Pancreas (tissue), 10 donors: ENCODE measurements at regions not wholly inside any gene's neighbourhood (a gene's known extent, or its start where the extent isn't known, plus 50 kb on each side); places are given as distances from the start of the nearest gene placed in this dataset.

Source experiments
- ATAC-seq, 4 donors: fragments of 200-7000 bp; cut with Tn5 transposase; one replicate each; pipeline versions ENCODE4 v1.8.0 to v1.9.1; 2020; ENCODE audit warnings: mild to moderate bottlenecking in 4 of 4, moderate library complexity in 4 of 4
- DNase-seq, 6 donors: peaks; one replicate each; pipeline ENCODE4 v3.0.0-alpha.2; 2020
- FAIRE-seq: peaks from 2 replicates; lab custom pipeline; 2012; peaks lifted over from hg19 to GRCh38; lab: Jason Lieb, UNC
- H3K27ac ChIP-seq, 4 donors: fragments of 200-600 bp; sonication (generic); 1 replicate in 3 of 4; 2 replicates in 1 of 4; pipeline versions ENCODE4 v1.5.0 to v1.8.0; 2020
- H3K27me3 ChIP-seq, 4 donors: fragments of 200-600 bp; one replicate each; pipeline ENCODE4 v1.8.0; 2021
- H3K36me3 ChIP-seq, 3 donors: fragments of 200-600 bp; sonication (generic) in 1 of 3; one replicate each; pipeline versions ENCODE4 v1.5.0 to v1.8.0; 2020 to 2021
- H3K4me1 ChIP-seq, 3 donors: fragments of 200-600 bp; one replicate each; pipeline ENCODE4 v1.8.0; 2021
- H3K4me3 ChIP-seq, 4 donors: fragments of 200-600 bp; sonication (generic) in 2 of 4; one replicate each; pipeline versions ENCODE4 v1.5.0 to v1.8.0; 2020 to 2021
- H3K9me3 ChIP-seq, 4 donors: fragments of 200-600 bp; one replicate each; pipeline ENCODE4 v1.8.0; 2021
- WGBS, 2 donors: extraction: QIAGEN DNeasy Blood & Tissue Kit; methylation state at CpG; one replicate each; pipeline ENCODE4 v1.1.7; 2013; 5-methylcytosine and 5-hydroxymethylcytosine counted together
- intact Hi-C, 3 donors: fragments of 100-400 bp; cut with DNase I; formaldehyde crosslinking; loops; one replicate each; pipeline versions ENCODE4 v1.11.1 to v1.14.2; 2022
- TF ChIP-seq, protein P1 (sequence below), 4 donors: fragments of 200-600 bp; sonication (generic) in 3 of 4; IDR thresholded peaks; one replicate each; pipeline versions ENCODE4 v1.5.0 to v1.8.0; 2021; ENCODE audit warnings: antibody characterized with exemption in 4 of 4
- donor health status: healthy with polysubstance abuse.
- donor health status: DM: no; HTN: no; CAD: no; lungs with moderate emphysema.
- donor health status: DM: no; HTN: no; CAD: no.
- donor health status: control.
- donor health status: control.
- donor health status: Bipolar disorder and iron deficiency.
- donor health status: DM: yes; HTN: yes; CAD: no.
- donor health status: DM: no; HTN: no; CAD: no.
- donor health status: DM: no; HTN: no; CAD: no.
- donor health status: DM: yes; HTN: yes; CAD: no.

GRCh38 chr19:30223866-30224688 is 148.1 kb upstream of the ZNF536 start:
- Histone ChIP-seq H3K9me3 (no peaks in the 10 kb centered on the region), H3K4me1 (peaks cover 7 to 21% (median 11%) of the 10 kb centered on the region in 3 donors), H3K36me3 (no peaks in the 10 kb centered on the region), H3K27me3 (peaks cover 0 to 24% (median 2%) of the 10 kb centered on the region in 4 donors), H3K4me3 (peak overlapping the region in 1 of 4 donors; percentile 64), H3K27ac (no peak overlapping the region)
- FAIRE-seq (no peak), ATAC-seq (no peak), DNase-seq (no peak)
- 25 to 26% methylated on average over 18 of the region's 18 CpGs for WGBS, 2 donors
- TF ChIP-seq, protein P1, sequence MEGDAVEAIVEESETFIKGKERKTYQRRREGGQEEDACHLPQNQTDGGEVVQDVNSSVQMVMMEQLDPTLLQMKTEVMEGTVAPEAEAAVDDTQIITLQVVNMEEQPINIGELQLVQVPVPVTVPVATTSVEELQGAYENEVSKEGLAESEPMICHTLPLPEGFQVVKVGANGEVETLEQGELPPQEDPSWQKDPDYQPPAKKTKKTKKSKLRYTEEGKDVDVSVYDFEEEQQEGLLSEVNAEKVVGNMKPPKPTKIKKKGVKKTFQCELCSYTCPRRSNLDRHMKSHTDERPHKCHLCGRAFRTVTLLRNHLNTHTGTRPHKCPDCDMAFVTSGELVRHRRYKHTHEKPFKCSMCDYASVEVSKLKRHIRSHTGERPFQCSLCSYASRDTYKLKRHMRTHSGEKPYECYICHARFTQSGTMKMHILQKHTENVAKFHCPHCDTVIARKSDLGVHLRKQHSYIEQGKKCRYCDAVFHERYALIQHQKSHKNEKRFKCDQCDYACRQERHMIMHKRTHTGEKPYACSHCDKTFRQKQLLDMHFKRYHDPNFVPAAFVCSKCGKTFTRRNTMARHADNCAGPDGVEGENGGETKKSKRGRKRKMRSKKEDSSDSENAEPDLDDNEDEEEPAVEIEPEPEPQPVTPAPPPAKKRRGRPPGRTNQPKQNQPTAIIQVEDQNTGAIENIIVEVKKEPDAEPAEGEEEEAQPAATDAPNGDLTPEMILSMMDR (IDR thresholded peaks at IDR 0.05): no peak
- intact Hi-C loops: no loop called here

- ATAC-seq: no peak
- Histone ChIP-seq H3K27ac (no peak overlapping the region), H3K36me3 (no peaks in the 10 kb centered on the region), H3K27me3 (peaks cover 0 to 24% (median 2%) of the 10 kb centered on the region in 4 donors), H3K4me1 (peaks cover 7 to 21% (median 11%) of the 10 kb centered on the region in 3 donors), H3K4me3 (peak overlapping the region in 1 of 4 donors; percentile 64), H3K9me3 (no peaks in the 10 kb centered on the region)
- no peak for FAIRE-seq
- 3 to 5% methylated on average over 43 of the region's 43 CpGs for WGBS, 2 donors
- peak in 1 of 6 donors; percentile 36 for DNase-seq
- intact Hi-C loops: no loop called here
- TF ChIP-seq, protein P1 (IDR thresholded peaks at IDR 0.05): no peak
Observed at GRCh38 chr19:30224689-30225606, 147.2 kb upstream of the ZNF536 start.

DNA sequence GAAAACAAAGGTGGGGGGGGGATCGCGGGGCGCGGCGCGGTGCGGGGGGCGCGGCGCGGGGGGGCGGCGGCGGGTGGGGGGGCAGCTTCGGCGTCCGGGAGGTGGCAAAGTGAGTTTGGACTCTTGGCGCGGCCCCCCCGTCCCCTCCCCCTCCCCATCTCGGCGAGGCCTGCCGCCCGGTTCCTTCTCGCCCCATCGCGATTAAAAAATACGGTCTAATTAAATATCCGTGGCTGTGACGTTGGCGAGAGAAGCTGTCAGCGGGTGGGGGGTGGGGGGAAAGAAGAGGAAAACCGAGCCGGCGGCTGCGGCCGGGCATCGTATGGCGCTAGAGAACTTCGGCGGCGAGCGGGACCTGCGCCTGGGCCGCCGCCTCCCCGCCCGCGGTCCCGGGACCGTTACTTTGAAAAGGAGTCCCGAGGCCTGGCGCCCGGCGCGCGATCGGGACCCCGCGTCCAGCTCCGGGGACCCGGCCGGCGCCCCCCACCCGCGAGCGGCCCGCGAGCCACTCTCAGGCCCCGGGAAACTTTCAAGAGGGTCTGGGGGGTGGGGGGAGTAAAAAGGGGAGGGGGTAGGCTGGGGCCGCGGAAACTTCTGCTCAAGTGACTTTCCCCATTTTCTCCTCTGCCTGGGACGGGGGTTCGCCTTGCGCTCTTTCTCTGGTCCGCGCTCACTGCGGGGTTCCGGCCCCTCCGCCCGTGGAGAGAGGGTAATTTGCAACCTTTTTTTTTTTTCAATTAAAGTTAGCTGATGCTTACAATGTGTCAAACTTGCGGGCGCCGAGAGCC is 146.3 kb upstream of the ZNF536 start:
- intact Hi-C loops: no loop called here
- no peak for FAIRE-seq

DNA sequence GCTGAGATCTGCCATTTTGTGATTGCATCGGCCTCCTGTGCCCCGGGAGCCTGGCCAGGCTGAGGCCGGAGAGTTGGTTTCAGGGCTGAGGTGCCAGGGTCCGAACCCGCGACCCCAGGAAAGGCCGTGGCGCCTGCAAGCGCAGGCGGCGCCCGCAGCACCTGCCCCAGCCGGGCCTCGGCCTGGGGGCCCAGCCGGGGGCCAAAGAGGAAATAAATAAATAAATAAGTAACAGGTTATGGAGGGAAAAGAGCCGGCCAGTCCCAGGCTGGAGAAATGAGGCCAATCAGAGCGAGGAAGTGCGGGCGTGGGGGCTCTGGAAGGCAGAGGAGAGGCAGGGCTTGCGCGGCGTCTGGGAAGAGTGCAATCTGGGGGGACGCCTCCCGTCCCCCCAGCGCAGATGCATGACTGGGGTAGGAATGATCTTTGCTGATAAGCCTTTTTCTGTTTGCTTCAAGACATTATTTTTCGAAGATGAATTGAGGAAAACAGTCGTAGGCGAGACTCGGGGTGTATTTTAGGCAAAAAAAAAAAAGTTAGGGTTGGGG is 145.6 kb upstream of the ZNF536 start:
- Histone ChIP-seq H3K27me3 (peaks cover 0 to 21% (median 0%) of the 10 kb centered on the region in 4 donors), H3K9me3 (no peaks in the 10 kb centered on the region), H3K4me3 (peak overlapping the region in 2 of 4 donors; percentile 45 to 64), H3K27ac (no peak overlapping the region), H3K36me3 (no peaks in the 10 kb centered on the region), H3K4me1 (peaks cover 7 to 21% (median 11%) of the 10 kb centered on the region in 3 donors)
- peak in 2 of 6 donors; percentile 57 to 60 for DNase-seq
- ATAC-seq: no peak
- no peak for FAIRE-seq
- TF ChIP-seq, protein P1 (IDR thresholded peaks at IDR 0.05): no peak
- intact Hi-C loops: no loop called here
- WGBS, 2 donors: 3 to 5% methylated on average over 29 of the region's 29 CpGs

More for the DNA sequence above, 146.3 kb upstream of the ZNF536 start:
- no peaks in the 10 kb centered on the region for H3K36me3 ChIP-seq
- peak in 2 of 6 donors; percentile 50 to 62 for DNase-seq
- no peak for ATAC-seq
- H3K9me3 ChIP-seq: no peaks in the 10 kb centered on the region
- H3K27ac ChIP-seq: no peak overlapping the region
- WGBS, 2 donors: 3 to 4% methylated on average over 46 to 84 of the region's 84 CpGs
- peaks cover 7 to 21% (median 11%) of the 10 kb centered on the region in 3 donors for H3K4me1 ChIP-seq
- H3K27me3 ChIP-seq: peaks cover 0 to 24% (median 2%) of the 10 kb centered on the region in 4 donors
- H3K4me3 ChIP-seq: peak overlapping the region in 2 of 4 donors; percentile 45 to 64
- TF ChIP-seq, protein P1 (IDR thresholded peaks at IDR 0.05): no peak
